ENCODE measurements at regions not wholly inside any gene's neighbourhood (a gene's known extent, or its start where the extent isn't known, plus 50 kb on each side); places are given as distances from the start of the nearest gene placed in this dataset.

- TF ChIP-seq CTCF (IDR thresholded peaks at IDR 0.05; ENCODE audit: borderline replicate concordance, extremely low read depth, low read length, poor library complexity, severe bottlenecking) (no peak), EZH2 (IDR thresholded peaks at IDR 0.05; ENCODE audit: borderline replicate concordance, low read depth, low read length, severe bottlenecking) (no peak)
These were observed 60.7 kb upstream of the OPCML start for GRCh38 chr11:133593036-133593435.

Measured in DND-41 (cell line).